Liver (tissue), 8 donors: ENCODE measurements at regions not wholly inside any gene's neighbourhood (a gene's known extent, or its start where the extent isn't known, plus 50 kb on each side); places are given as distances from the start of the nearest gene placed in this dataset.

Source experiments
- DNase-seq: peaks from one replicate; pipeline ENCODE4 v3.0.0-alpha.2; 2017; ENCODE audit warnings: low spot score
- H3K27ac ChIP-seq, 2 donors: one replicate each; pipeline ENCODE4 v1.7.0; 2013; ENCODE audit warnings: inconsistent platforms in 2 of 2, low read length in 2 of 2, control low read depth in 1 of 2, low read depth in 1 of 2, mild to moderate bottlenecking in 1 of 2
- H3K27me3 ChIP-seq, 4 donors: one replicate each; pipeline versions ENCODE4 v1.6.1 to v1.7.0; 2013; ENCODE audit warnings: low read length in 3 of 4, inconsistent platforms in 1 of 4, mild to moderate bottlenecking in 1 of 4, moderate library complexity in 1 of 4; ENCODE audit not compliant: control insufficient read depth in 4 of 4, insufficient read depth in 4 of 4
- H3K36me3 ChIP-seq, 4 donors: one replicate each; pipeline versions ENCODE4 v1.6.1 to v1.7.0; 2013; ENCODE audit warnings: low read length in 3 of 4, mild to moderate bottlenecking in 3 of 4, low read depth in 1 of 4, moderate library complexity in 1 of 4; ENCODE audit not compliant: control insufficient read depth in 4 of 4, insufficient read depth in 3 of 4
- H3K4me1 ChIP-seq, 4 donors: one replicate each; pipeline versions ENCODE4 v1.6.1 to v1.7.0; 2013; ENCODE audit warnings: low read length in 3 of 4, mild to moderate bottlenecking in 3 of 4, moderate library complexity in 1 of 4; ENCODE audit not compliant: control insufficient read depth in 4 of 4, insufficient read depth in 4 of 4
- H3K4me3 ChIP-seq, 3 donors: one replicate each; pipeline versions ENCODE4 v1.6.1 to v1.7.0; 2013; ENCODE audit warnings: low read length in 3 of 3, control low read depth in 1 of 3, low read depth in 1 of 3, mild to moderate bottlenecking in 1 of 3
- H3K9ac ChIP-seq, 2 donors: one replicate each; pipeline ENCODE4 v1.7.0; 2013; ENCODE audit warnings: low read length in 2 of 2, mild to moderate bottlenecking in 2 of 2, moderate library complexity in 2 of 2, control low read depth in 1 of 2, low read depth in 1 of 2
- H3K9me3 ChIP-seq, 4 donors: one replicate each; pipeline versions ENCODE4 v1.6.1 to v1.7.0; 2013; ENCODE audit warnings: low read length in 3 of 4; ENCODE audit not compliant: control insufficient read depth in 4 of 4
- CTCF ChIP-seq: fragments of 150-350 bp; IDR thresholded peaks from 2 replicates; pipeline ENCODE4 v1.5.1; 2017; ENCODE audit warnings: improper control_type of control experiment, low read depth, low read length; ENCODE audit not compliant: missing input control
- FOXA1 ChIP-seq: IDR thresholded peaks from 2 replicates; pipeline ENCODE4 v1.6.1; 2016; ENCODE audit warnings: antibody characterized with exemption
- FOXA2 ChIP-seq: IDR thresholded peaks from 2 replicates; pipeline ENCODE4 v1.6.1; 2016; ENCODE audit warnings: antibody characterized with exemption
- GABPA ChIP-seq, 2 donors: IDR thresholded peaks in 1 of 2; conservative IDR thresholded peaks in 1 of 2; 2 replicates each; pipeline ENCODE4 v1.6.1; 2016; ENCODE audit warnings: antibody characterized with exemption in 2 of 2, mild to moderate bottlenecking in 1 of 2, moderate library complexity in 1 of 2
- HNF4A ChIP-seq, 2 donors: conservative IDR thresholded peaks; 2 replicates each; pipeline ENCODE4 v1.6.1; 2016; ENCODE audit warnings: antibody characterized with exemption in 2 of 2, mild to moderate bottlenecking in 2 of 2
- HNF4G ChIP-seq: IDR thresholded peaks from 2 replicates; pipeline ENCODE4 v1.6.1; 2016; ENCODE audit warnings: antibody characterized with exemption
- JUND ChIP-seq, 2 donors: IDR thresholded peaks; 2 replicates each; pipeline ENCODE4 v1.6.1; 2016; ENCODE audit warnings: antibody characterized with exemption in 2 of 2
- RAD21 ChIP-seq, 2 donors: IDR thresholded peaks; 2 replicates each; pipeline ENCODE4 v1.6.1; 2016; ENCODE audit warnings: antibody characterized with exemption in 2 of 2, mild to moderate bottlenecking in 2 of 2
- REST ChIP-seq: IDR thresholded peaks from 2 replicates; pipeline ENCODE4 v1.6.1; 2016; ENCODE audit warnings: antibody characterized with exemption, mild to moderate bottlenecking
- RXRA ChIP-seq, 2 donors: IDR thresholded peaks; 2 replicates each; pipeline ENCODE4 v1.6.1; 2017 to 2018; ENCODE audit warnings: antibody characterized with exemption in 2 of 2, mild to moderate bottlenecking in 1 of 2
- SP1 ChIP-seq: IDR thresholded peaks from 2 replicates; pipeline ENCODE4 v1.6.1; 2018; ENCODE audit warnings: antibody characterized with exemption, mild to moderate bottlenecking
- TAF1 ChIP-seq: conservative IDR thresholded peaks from 2 replicates; pipeline ENCODE4 v1.6.1; 2016; ENCODE audit warnings: antibody characterized with exemption, mild to moderate bottlenecking
- WGBS: extraction: QIAGEN DNeasy Blood & Tissue Kit; methylation state at CpG from one replicate; pipeline ENCODE4 v1.1.7; 2013; 5-methylcytosine and 5-hydroxymethylcytosine counted together
- TF ChIP-seq, protein P1 (sequence below): IDR thresholded peaks from 2 replicates; pipeline ENCODE4 v1.6.1; 2016; ENCODE audit warnings: antibody characterized with exemption
- TF ChIP-seq, protein P2 (sequence below): IDR thresholded peaks from 2 replicates; pipeline ENCODE4 v1.6.1; 2016; ENCODE audit warnings: antibody characterized with exemption
- TF ChIP-seq, protein P3 (sequence below): IDR thresholded peaks from 2 replicates; pipeline ENCODE4 v1.6.1; 2016; ENCODE audit warnings: antibody characterized with exemption
- donor health status: healthy.
- donor health status: healthy.
- donor health status: healthy.
- donor health status: healthy.
- donor health status: healthy.

GRCh38 chr18:34611904-34612303, 98.2 kb upstream of the DTNA start:
- Histone ChIP-seq H3K9me3 (peaks cover 0 to 1% (median 0%) of the 10 kb centered on the region in 4 donors), H3K27me3 (no peaks in the 10 kb centered on the region), H3K27ac (no peak overlapping the region), H3K4me3 (no peak overlapping the region), H3K4me1 (no peaks in the 10 kb centered on the region), H3K9ac (no peak overlapping the region), H3K36me3 (no peaks in the 10 kb centered on the region)
- WGBS, result 97% methylated on average over 10 of the region's 10 CpGs
- no peak for DNase-seq
- TF ChIP-seq SP1, result no peak
- no peak for TF ChIP-seq RXRA (IDR thresholded peaks at IDR 0.05)
- TF ChIP-seq HNF4A (conservative IDR thresholded peaks at IDR 0.05), result no peak
- no peak for TF ChIP-seq FOXA1
- TF ChIP-seq FOXA2, result no peak
- no peak for TF ChIP-seq GABPA (IDR thresholded peaks at IDR 0.05 in 1 of 2, conservative IDR thresholded peaks at IDR 0.05 in 1 of 2)
- TF ChIP-seq REST, result no peak
- TF ChIP-seq CTCF, result no peak
- TF ChIP-seq HNF4G, result no peak
- TF ChIP-seq JUND (IDR thresholded peaks at IDR 0.05), result no peak
- TF ChIP-seq RAD21 (IDR thresholded peaks at IDR 0.05), result no peak
- TF ChIP-seq, protein P1, sequence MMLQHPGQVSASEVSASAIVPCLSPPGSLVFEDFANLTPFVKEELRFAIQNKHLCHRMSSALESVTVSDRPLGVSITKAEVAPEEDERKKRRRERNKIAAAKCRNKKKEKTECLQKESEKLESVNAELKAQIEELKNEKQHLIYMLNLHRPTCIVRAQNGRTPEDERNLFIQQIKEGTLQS, result no peak
- TF ChIP-seq, protein P2, sequence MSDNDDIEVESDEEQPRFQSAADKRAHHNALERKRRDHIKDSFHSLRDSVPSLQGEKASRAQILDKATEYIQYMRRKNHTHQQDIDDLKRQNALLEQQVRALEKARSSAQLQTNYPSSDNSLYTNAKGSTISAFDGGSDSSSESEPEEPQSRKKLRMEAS, result no peak
- TF ChIP-seq, protein P3, sequence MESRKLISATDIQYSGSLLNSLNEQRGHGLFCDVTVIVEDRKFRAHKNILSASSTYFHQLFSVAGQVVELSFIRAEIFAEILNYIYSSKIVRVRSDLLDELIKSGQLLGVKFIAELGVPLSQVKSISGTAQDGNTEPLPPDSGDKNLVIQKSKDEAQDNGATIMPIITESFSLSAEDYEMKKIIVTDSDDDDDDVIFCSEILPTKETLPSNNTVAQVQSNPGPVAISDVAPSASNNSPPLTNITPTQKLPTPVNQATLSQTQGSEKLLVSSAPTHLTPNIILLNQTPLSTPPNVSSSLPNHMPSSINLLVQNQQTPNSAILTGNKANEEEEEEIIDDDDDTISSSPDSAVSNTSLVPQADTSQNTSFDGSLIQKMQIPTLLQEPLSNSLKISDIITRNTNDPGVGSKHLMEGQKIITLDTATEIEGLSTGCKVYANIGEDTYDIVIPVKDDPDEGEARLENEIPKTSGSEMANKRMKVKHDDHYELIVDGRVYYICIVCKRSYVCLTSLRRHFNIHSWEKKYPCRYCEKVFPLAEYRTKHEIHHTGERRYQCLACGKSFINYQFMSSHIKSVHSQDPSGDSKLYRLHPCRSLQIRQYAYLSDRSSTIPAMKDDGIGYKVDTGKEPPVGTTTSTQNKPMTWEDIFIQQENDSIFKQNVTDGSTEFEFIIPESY, result no peak
- TF ChIP-seq TAF1, result no peak

- no peak overlapping the region for H3K27ac ChIP-seq
- DNase-seq, result no peak
- H3K36me3 ChIP-seq, result no peaks in the 10 kb centered on the region
- H3K4me3 ChIP-seq, result no peak overlapping the region
- no peak overlapping the region for H3K9ac ChIP-seq
- no peaks in the 10 kb centered on the region for H3K27me3 ChIP-seq
- peaks cover 0 to 3% (median 0%) of the 10 kb centered on the region in 4 donors for H3K9me3 ChIP-seq
- no peaks in the 10 kb centered on the region for H3K4me1 ChIP-seq
- 85% methylated on average over 5 of the region's 5 CpGs for WGBS
- TF ChIP-seq HNF4A (conservative IDR thresholded peaks at IDR 0.05), result no peak
- TF ChIP-seq, protein P2, result no peak
- TF ChIP-seq, protein P3, result no peak
Measured at GRCh38 chr18:34620258-34620861, 89.7 kb upstream of the DTNA start.
